DMS79 (cell line): ENCODE measurements at regions not wholly inside any gene's neighbourhood (a gene's known extent, or its start where the extent isn't known, plus 50 kb on each side); places are given as distances from the start of the nearest gene placed in this dataset.

Experiments
- DNase-seq: peaks from one replicate; lab custom pipeline; 2025; lab: John Stamatoyannopoulos, UW

DNA sequence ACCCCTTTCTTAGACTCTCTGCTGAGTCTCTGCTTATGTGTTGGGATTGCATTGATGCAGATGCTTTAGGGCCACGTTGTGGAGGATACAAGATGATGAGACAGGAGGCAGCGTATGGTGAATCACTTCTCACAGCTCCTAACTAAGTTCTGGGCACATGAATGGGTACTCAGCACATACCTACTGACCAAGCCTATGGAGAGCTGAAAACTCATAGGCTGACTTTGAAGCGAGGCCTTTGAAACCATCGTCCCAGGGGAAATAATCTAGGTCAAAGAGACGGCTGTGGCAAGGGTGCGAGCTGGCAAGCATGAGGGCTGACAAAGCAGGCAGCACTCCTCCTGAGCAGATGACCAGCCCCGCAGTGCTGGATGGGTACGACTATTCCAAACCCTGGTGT is 180.2 kb upstream of the TNP1 start:
- no peak for DNase-seq

DNA sequence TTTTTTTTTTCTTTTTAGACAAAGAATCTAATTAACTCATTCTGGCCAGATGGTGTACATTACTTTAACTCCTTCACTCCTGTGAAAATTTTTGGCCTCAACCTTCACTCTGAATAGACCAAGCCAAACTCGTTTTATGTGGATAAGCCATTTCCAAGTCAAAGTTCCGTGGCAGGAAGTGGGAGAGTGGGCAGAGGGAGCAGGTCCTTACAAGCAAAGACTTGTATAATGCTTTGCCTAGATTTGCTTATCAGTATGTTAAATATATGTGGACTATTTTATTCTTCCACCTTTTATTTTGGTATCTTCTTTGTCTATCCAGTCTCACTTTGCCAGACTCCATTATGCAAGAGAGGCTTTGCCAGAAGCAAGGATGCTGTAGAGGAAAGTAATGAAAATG is 178.1 kb upstream of the TNP1 start:
- no peak for DNase-seq

DNA sequence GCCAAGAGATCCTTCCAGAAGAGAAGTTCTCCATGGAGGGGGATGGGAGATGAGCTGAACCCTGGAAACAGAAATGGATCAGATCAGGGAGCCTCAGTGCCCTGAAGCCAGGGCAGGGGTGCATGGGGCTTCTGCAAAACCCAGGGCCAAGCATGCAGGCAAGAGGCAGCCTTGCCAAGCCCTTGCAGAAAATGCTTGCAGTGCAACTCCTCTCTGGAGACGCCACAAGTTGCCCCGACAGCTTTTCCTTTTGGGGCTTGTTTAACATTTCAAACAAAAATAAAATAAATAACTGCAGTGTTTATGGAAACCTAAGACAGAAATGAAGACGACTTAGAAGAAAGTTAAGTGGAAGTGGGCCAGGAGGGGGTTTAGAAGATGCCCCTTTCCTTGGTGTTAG is 177.5 kb upstream of the TNP1 start:
- no peak for DNase-seq

DNA sequence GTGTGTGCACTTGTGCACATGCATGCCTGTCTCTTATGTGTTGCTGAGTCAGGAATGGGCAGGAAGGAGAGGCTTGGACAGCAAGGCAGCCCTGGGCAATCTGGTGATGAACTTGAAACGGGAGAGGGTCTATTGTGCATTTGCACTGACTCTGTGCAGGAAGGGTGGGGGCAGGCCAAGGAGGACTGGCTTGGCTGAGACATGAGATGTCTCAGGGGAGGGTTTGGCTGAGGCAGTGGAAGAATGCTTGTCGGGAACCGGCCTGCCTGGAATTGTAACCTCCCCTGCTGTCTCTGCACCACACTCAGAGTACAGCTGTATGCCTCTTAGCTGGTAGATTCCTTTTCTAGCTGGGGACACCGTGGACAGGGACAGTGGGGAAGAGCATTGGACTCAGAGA is 176.1 kb upstream of the TNP1 start:
- DNase-seq = no peak

DNA sequence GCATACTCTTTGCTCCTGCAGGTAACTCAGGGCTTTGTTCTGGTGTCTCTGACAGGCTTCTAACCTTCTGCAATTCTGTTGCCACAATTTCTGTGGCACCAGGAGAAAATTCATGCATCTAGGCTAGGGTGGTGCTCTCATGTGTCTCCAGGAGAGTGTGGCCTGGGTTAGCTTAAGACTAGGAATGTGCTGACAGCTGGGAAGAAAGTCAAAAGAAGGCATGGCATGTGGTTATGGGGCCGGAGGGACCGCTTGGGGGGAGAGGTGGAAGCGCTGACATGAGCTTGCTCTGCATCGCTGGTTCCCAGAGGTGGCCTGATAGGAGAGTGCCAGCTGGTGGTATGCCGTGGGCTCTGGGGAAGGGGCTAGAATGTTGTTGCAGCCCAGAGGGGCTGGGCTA is 173.3 kb upstream of the TNP1 start:
- DNase-seq = no peak

DNA sequence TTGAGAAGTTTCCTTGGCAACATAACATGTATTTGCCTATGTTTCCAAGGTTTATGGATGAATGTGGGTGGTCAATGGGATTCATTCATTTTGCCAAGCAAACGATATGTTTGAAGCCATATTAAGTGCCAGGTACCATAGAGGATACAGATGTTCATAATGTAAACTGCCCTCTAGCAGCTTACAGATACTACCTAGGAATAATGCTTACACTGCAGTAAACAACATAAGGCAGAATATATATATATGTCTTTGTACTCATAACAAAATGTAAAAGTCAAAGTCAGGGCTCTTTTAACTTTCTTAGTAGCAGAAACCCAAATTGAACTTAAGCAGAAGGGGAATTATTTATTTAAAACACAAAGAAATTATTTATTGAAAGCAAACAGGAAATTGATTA is 171.6 kb upstream of the TNP1 start:
- no peak for DNase-seq

DNA sequence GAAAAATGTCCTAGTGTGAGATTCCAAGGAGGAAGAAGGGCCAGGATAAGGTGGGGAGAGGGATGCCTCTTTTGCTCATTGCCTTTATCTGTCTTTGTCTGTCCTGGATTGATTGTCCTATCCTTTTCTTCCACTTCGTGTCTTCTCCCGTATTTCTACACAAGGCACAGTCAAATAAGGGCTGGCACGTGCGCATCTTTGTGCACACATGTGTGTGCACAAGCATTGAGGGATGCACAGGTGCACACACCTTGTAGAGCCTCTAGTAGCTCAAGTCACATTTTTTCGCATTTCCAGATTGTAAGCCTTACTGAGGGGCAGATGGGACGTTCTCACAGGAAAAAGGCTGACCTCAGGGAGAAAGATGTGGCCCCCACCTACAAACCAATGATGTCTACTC is 170.2 kb upstream of the TNP1 start:
- DNase-seq = no peak

DNA sequence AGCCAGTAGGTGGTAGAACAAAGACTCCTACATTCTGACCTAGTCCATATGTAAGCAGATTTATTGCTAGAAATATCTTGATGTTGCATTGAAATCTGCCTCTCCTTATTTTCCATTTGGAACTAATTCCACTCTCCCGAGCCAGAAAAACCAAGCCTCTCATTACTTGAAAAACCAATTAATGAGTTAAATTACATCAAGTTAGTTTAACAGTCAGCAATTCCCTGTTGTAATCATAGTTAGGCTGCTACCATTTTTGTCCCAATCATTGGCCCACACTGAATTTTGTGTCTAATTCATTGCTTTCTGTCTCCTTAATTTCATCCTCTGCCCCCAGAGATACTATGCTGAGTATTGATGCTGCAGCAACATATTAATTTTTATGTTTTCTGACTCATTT is 168.3 kb upstream of the TNP1 start:
- DNase-seq = no peak

DNA sequence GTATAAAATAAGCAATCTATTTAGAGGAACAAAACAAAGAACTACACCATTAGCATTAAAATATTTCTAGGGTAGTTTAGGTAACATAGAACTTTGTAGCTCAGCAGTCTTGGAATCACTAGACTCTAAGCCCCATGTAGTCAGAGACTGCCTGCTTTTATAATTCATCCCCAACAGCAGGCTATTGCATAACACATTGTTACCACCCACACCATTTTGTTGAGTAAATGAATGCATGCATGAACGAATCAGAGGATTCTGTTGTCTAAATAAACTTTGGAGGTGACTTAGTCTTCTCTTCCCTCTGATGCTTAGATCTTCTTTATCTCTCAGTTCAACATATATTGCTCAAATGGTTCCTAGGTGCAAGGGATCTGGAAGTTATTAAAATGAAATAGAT is 167.6 kb upstream of the TNP1 start:
- no peak for DNase-seq

DNA sequence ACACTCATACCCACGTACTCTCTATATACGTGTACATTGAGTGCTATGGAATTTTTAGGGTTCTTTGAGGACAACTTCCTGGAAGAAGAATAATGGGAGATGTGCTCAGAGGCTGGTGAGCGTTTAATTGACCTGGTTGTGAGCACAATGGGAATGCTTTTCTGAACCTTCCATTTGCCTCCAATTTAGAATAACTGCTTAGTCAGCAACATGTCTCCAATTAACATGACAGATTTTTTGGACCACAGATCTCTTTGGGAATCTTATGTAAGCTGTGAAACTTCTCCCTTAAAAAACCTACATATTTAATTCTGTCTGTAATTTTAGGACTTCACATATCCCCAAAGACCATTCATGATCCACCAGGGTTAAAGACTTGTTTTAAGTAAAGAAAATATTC is 166.7 kb upstream of the TNP1 start:
- DNase-seq = no peak

DNA sequence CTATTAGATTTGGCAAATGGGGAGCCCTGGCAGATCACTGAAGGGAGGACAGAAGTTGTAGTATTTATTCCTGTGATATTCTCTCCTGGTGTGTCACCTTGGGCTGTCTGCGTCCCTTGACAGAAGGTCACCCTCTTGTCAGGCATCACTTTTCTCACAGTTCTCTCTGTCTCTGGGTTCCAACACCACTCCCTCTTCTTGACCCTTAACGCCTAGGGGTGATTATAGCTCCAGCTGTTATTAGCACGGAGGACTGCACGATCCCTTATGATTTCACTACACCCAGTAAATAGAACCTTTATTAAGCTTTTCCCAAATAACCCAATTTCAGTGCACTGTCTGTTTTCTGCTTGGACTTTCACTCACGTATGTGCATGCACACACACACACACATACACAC is 166.3 kb upstream of the TNP1 start:
- DNase-seq = no peak

DNA sequence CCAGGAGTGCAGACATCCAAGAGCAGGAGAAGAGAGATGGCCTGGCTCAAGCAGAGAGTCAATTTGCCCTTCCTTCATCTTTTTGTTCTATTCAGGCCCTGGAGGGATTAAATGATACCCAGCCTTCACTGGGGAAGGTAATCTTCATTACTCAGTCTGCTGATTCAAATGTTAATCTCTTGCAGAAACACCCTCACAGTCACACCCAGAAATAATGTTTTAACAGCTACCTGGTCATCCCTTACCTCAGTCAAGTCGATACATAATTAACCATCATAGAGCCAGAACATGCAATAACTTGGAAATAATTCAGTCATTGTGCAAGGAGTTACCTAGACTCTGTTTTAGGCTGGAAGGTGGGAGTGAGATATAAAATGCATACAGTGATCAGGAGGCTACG is 163.7 kb upstream of the TNP1 start:
- no peak for DNase-seq

DNA sequence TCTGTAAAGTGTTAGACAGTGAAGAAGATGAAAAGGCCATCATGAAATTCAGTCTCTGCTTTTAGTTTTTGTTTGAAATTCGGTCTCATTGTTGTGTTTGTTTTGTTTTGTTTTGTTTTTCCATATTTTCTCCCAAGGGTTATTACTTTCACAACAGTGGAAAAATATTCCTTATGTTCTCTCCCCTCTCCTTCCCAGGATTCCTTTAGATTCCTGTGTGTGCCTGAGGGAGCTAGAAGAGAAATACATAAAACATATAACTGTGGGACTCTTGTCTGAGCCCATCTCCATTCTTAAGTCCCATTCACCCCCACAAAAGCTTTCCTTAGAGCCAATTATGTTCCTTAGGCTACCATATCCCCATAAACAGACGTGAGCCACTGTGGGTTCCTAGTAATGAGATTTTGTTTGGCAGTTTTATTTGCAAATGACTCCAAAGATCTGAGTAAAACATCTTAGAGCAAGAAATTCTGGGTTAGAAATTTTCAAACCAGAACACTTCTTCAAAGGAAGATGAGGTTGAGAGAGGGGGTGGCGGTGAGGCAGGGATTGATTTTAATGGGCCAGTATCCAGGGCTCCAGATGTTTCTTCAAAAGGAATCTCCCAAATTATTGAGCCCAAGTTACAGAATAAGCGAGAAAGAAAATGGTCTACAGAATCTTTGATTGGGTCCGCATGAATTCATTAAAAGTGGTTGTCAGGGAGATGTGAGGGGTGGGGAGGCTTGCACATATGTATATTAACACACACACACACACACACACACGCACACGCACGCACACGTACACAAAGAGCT is 157.8 kb upstream of the TNP1 start:
- DNase-seq = no peak

DNA sequence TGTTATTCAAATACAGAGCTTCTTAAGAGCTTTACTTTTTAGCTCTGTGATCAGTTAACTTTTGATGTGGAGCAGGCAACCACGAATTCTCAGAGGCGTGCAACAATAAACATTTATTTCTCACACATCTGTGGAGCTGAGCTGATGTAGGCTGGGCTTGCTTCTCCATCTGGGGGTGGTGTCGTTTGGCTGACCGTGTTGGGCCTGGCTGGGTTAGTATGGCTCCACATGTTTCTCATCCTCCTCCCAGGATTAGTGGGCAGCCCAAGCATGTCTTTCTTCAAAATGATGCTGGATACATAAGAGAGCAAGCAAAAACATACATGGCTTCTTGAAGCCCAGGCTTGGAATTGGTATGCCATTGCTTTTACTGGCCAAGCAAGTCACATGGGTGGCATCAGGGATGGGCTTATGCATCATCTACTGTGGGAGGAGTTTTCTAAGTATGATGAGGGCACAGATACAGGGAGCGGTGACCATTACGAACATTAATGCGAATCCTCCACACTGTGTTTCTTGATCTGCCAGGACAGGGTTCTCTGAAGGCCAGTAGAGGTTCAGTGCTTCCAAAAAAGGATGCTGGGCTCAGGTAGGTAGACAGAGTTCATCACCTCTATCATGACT is 157.0 kb upstream of the TNP1 start:
- no peak for DNase-seq

DNA sequence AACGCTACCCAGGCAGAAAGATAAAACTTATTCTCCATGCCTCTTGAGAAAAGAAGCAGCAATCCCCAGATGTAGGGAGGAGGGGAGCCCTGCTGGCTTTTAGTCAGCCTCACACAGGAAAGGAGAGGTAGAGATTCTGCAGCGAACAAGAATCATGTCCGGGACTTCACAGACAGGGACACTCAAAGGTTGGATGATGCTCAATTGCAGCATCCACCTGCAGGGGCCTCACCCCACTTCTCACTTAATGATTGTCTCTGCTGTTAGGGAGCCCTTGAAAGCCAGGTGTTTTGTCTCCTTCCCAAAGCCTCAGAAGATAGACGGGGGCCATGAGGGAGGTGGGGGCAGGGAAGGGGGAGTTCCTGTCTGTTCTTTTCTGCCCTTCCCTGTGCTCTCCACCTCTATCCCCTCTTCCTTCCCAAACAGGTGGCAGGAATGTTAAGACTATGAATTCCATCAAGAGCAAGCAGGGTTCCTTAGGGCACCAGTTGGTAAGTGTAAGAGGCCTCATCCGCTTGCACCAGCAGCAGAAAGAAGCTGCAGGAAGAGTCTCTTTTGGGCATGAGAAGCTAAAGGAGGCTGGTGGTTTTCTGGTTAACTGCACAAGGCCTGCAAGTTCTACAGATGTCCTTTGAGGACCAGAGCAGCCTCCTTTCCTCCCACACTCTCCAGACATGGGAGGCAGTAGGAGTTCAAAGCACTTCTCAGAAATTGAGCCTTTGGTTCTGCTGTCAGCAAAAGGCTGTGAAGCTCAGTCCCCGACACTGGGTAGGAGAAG is 154.7 kb upstream of the TNP1 start:
- DNase-seq = no peak

DNA sequence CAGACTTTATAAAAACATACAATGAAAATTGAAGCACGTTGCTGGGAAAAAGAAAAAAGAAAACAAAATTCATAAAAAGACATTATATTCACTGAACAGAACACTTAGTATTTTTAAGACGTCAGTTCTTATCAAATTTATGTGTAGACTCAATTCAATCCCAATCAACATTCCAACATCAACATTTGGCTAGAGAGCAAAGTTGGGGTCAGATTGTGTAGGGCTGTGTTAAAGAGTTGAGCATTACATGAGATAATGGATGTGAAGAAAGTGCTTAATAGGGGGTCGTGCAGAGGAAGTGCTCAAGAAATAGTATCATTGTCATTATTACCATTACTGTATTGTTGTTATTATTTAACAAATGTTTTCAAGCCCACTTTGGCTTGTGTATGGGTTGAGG is 154.1 kb upstream of the TNP1 start:
- no peak for DNase-seq

DNA sequence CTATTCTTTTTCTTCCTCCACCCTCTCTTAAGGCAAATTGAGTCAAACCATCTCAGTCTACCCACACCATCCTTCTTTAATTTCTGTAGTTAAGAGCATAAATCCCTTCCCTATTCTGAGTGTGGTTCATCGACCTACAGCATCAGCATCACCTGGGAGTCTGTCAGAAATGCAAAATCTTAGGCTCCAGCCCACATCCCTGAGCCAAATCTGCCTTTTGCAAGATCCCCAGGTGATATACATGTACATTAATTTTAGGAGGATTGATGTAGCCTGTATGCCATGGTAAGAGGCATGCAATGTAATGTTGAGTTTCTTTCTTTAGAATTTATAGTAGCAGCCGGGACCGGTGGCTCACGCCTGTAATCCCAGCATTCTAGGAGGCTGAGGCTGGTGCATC is 151.7 kb upstream of the TNP1 start:
- DNase-seq = no peak

DNA sequence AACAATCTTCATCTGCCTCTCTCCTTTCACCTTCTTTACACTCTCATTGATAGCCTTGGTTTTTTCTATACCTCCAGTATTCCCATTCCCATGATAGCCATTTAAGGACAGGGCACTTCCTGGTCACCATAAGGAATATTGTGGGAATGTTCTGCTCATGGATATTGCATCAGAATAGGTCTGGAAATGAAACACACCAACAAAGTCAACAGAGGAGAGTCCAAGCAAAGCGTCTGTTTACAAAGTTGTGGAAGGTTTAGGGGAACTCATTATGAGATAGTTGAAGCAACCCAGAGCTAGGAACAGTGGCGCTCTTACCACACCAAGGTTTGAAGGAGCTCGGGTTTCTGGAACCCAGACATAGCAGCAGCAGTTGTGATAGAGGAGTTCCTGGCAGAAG is 150.3 kb upstream of the TNP1 start:
- no peak for DNase-seq

DNA sequence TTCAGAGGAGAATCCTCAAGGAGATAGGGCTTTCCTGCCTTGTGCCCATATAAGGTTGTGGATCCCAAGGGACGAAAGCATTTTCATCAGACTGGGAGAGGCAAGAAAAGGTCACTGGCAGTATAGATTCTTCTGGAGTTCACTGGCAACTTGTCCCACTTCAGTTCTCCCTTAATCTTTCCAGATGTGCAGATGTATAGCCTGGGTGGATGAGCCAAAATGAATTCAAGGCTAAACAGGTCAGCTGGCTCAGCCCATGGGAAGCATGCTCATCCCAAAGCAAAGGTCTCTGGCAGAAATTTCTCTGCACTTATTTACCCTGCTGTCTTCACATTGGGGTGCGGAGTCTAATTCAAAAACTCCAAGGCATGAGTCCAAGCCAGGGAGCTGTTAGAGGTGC is 148.9 kb upstream of the TNP1 start:
- no peak for DNase-seq

DNA sequence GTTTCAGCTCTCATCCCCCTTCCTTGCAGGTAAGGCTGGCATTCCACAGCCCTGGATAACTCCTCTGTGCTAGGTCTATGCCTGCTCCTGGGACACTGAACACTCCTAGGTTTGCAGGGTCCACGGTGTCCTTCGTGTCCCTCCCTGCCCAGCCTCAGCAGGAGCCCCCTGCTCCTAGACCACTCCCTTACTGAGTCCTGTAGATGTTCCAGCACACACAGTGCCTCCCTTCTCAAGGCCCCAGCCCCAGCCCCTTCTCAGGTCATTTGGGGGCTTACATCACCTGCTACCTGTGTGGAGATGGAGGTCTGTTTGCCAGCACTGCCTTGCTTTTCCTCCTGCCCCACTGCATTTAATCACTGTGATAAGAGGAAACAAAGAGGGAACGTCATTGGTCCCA is 146.4 kb upstream of the TNP1 start:
- no peak for DNase-seq

DNA sequence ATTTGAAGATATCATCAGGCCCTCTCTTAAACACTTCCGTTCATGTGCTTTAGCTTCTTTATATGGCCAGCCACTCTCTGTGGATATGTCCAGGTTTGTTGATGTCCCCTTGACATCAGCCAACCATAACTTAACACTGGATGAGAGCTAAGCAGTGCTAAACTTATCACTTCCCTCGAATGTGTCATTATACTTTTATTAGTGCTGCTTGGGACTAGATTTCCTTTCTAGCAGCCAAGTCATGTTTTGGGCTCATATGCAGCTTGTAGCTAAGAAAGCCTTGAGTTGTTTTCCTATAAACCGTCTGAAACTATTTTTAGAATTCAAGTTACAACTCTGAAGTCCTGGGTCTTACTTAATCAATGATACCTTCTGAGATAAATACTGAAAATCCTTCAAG is 144.8 kb upstream of the TNP1 start:
- DNase-seq = no peak

DNA sequence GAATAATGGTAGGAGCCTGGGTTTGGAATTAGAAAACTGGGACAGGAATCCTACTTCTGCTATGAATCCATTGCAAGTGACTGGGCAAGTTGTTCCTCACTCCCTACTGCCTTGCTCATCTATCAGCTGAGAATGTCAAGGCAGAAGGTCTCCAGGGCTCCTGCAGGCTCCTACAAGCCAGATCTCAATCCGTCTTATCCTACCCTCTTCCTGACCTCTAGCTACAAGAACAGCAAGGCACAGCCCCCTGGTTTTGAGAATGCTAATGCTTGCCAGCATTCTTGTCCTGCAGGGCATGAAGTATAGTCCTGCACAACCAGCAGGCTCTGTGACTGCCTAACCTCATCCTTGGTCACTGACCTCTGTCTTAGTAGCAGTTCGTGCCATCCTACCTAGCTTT is 141.9 kb upstream of the TNP1 start:
- DNase-seq = no peak

DNA sequence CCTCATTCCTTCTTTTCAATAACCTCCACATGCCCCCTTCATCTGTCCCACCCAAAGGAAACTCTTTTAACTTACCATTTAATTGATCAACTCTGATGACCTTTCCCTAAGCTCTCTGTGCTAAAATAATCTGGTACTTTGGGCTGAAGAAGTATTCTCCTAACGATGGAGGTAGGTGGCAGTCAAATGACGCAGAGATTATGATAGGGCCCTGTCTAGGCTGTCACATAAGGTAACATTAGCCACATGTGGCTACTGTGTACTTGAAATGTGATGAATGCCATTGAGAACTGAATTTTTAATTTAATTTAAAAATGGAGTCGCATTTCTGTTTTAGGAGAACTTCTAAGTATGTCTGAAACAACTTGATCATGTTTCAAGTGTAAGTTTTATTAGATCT is 140.5 kb upstream of the TNP1 start:
- no peak for DNase-seq
